ENCODE measurements at regions not wholly inside any gene's neighbourhood (a gene's known extent, or its start where the extent isn't known, plus 50 kb on each side); places are given as distances from the start of the nearest gene placed in this dataset.
"Not testable (repeated sequence)": the region's sequence is repeated elsewhere in the genome, so short reads cannot be mapped to it uniquely, and the experiment has no call there.

- FAIRE-seq, result no peak
These were observed 609.2 kb upstream of the FOXG1 start for GRCh38 chr14:28157289-28157869.

- no peak for FAIRE-seq
These were observed 608.4 kb upstream of the FOXG1 start for GRCh38 chr14:28157887-28158791.

GRCh38 chr14:28161040-28161439 is 605.5 kb upstream of the FOXG1 start:
- no peak for FAIRE-seq

GRCh38 chr14:28163233-28163632 is 603.4 kb upstream of the FOXG1 start:
- no peak for FAIRE-seq

GRCh38 chr14:28163897-28164296 is 602.7 kb upstream of the FOXG1 start:
- FAIRE-seq, result no peak

GRCh38 chr14:28187902-28188830 is 578.4 kb upstream of the FOXG1 start:
- FAIRE-seq, result not testable (repeated sequence)

GRCh38 chr14:28196878-28197277 is 569.7 kb upstream of the FOXG1 start:
- no peak for FAIRE-seq

GRCh38 chr14:28220391-28220790 is 546.2 kb upstream of the FOXG1 start:
- no peak for FAIRE-seq

GRCh38 chr14:28240909-28241308 is 525.7 kb upstream of the FOXG1 start:
- FAIRE-seq, result no peak

GRCh38 chr14:28242895-28243294 is 523.7 kb upstream of the FOXG1 start:
- FAIRE-seq, result no peak

GRCh38 chr14:28243600-28243999 is 523.0 kb upstream of the FOXG1 start:
- no peak for FAIRE-seq

- no peak for FAIRE-seq
These were observed 521.4 kb upstream of the FOXG1 start for GRCh38 chr14:28245216-28245615.

GRCh38 chr14:28247491-28247890 is 519.1 kb upstream of the FOXG1 start:
- FAIRE-seq, result no peak

- FAIRE-seq, result not testable (repeated sequence)
These were observed 514.5 kb upstream of the FOXG1 start for GRCh38 chr14:28252124-28252523.

- no peak for FAIRE-seq
These were observed 511.8 kb upstream of the FOXG1 start for GRCh38 chr14:28254768-28255167.

GRCh38 chr14:28264306-28264705 is 502.3 kb upstream of the FOXG1 start:
- no peak for FAIRE-seq

GRCh38 chr14:28272270-28272669 is 494.3 kb upstream of the FOXG1 start:
- FAIRE-seq, result no peak

GRCh38 chr14:28280530-28280929 is 486.1 kb upstream of the FOXG1 start:
- FAIRE-seq, result no peak

- FAIRE-seq, result peak; percentile 44
These were observed 485.5 kb upstream of the FOXG1 start for GRCh38 chr14:28280997-28281598.

- FAIRE-seq, result no peak
These were observed 481.9 kb upstream of the FOXG1 start for GRCh38 chr14:28284546-28285300.

- FAIRE-seq, result no peak
These were observed 471.6 kb upstream of the FOXG1 start for GRCh38 chr14:28294834-28295440.

GRCh38 chr14:28297559-28297958 is 469.0 kb upstream of the FOXG1 start:
- FAIRE-seq, result no peak

Measured in A204.1 (cell line).